ENCODE measurements at regions not wholly inside any gene's neighbourhood (a gene's known extent, or its start where the extent isn't known, plus 50 kb on each side); places are given as distances from the start of the nearest gene placed in this dataset.

- H3K4me1 Mint-ChIP-seq, result no peaks in the 10 kb centered on the region
- H3K4me3 Mint-ChIP-seq, result no peak overlapping the region
- no peak overlapping the region for H3K4me3 ChIP-seq (ENCODE audit: low read length)
- H3K36me3 ChIP-seq (ENCODE audit: control insufficient read depth, insufficient read depth, low read length), result no peaks in the 10 kb centered on the region
- H3K4me1 ChIP-seq (ENCODE audit: control insufficient read depth, insufficient read depth, low read length), result no peaks in the 10 kb centered on the region
- intact Hi-C loops (cut with micrococcal nuclease), result no loop called here
- no peak overlapping the region for H3K27ac Mint-ChIP-seq
- no peak for TF ChIP-seq CTCF (IDR thresholded peaks at IDR 0.05)
- WGBS (ENCODE audit: insufficient coverage), result 95% methylated on average over 2 of the region's 3 CpGs
- no peak overlapping the region for H3K27ac ChIP-seq (ENCODE audit: low read length)
- no peaks in the 10 kb centered on the region for H3K36me3 Mint-ChIP-seq
- DNase-seq (no peak), ATAC-seq (no peak)
- no peaks in the 10 kb centered on the region for H3K27me3 Mint-ChIP-seq (ENCODE audit: low read depth in 2 of 2)
- no peaks in the 10 kb centered on the region for H3K9me3 Mint-ChIP-seq
- H3K27me3 ChIP-seq (ENCODE audit: control insufficient read depth, insufficient read depth, low read length), result no peaks in the 10 kb centered on the region
- H3K9me3 ChIP-seq (ENCODE audit: control insufficient read depth, insufficient read depth, low read length), result no peaks in the 10 kb centered on the region
Observed at GRCh38 chr3:72571052-72571451, 277.2 kb downstream of the SHQ1 start.

GRCh38 chr3:72569754-72570440 is 278.3 kb downstream of the SHQ1 start:
- Histone ChIP-seq H3K4me1 (ENCODE audit: control insufficient read depth, insufficient read depth, low read length) (no peaks in the 10 kb centered on the region), H3K27me3 (ENCODE audit: control insufficient read depth, insufficient read depth, low read length) (no peaks in the 10 kb centered on the region), H3K9me3 (ENCODE audit: control insufficient read depth, insufficient read depth, low read length) (no peaks in the 10 kb centered on the region), H3K27ac (ENCODE audit: low read length) (no peak overlapping the region), H3K4me3 (ENCODE audit: low read length) (no peak overlapping the region), H3K36me3 (ENCODE audit: control insufficient read depth, insufficient read depth, low read length) (no peaks in the 10 kb centered on the region)
- H3K27me3 Mint-ChIP-seq (ENCODE audit: low read depth in 2 of 2), result peaks cover 0 to 3% of the 10 kb centered on the region in 2 donors
- no peaks in the 10 kb centered on the region for H3K9me3 Mint-ChIP-seq
- no peak overlapping the region for H3K4me3 Mint-ChIP-seq
- intact Hi-C loops (cut with micrococcal nuclease), result no loop called here
- no peak for TF ChIP-seq CTCF (IDR thresholded peaks at IDR 0.05)
- no peak overlapping the region for H3K27ac Mint-ChIP-seq
- H3K36me3 Mint-ChIP-seq, result no peaks in the 10 kb centered on the region
- no peak for ATAC-seq
- DNase-seq, result no peak
- 94% methylated on average over 9 of the region's 10 CpGs for WGBS (ENCODE audit: insufficient coverage)
- no peaks in the 10 kb centered on the region for H3K4me1 Mint-ChIP-seq

GRCh38 chr3:72568083-72568482 is 280.2 kb downstream of the SHQ1 start:
- DNase-seq, result no peak
- Histone ChIP-seq H3K4me1 (ENCODE audit: control insufficient read depth, insufficient read depth, low read length) (no peaks in the 10 kb centered on the region), H3K36me3 (ENCODE audit: control insufficient read depth, insufficient read depth, low read length) (no peaks in the 10 kb centered on the region), H3K9me3 (ENCODE audit: control insufficient read depth, insufficient read depth, low read length) (no peaks in the 10 kb centered on the region), H3K27me3 (ENCODE audit: control insufficient read depth, insufficient read depth, low read length) (no peaks in the 10 kb centered on the region), H3K4me3 (ENCODE audit: low read length) (no peak overlapping the region), H3K27ac (ENCODE audit: low read length) (no peak overlapping the region)
- WGBS (ENCODE audit: insufficient coverage), result 95% methylated on average over 11 of the region's 11 CpGs
- no peaks in the 10 kb centered on the region for H3K36me3 Mint-ChIP-seq
- no peak overlapping the region for H3K4me3 Mint-ChIP-seq
- intact Hi-C loops (cut with micrococcal nuclease), result no loop called here
- no peaks in the 10 kb centered on the region for H3K4me1 Mint-ChIP-seq
- no peak overlapping the region for H3K27ac Mint-ChIP-seq
- ATAC-seq, result no peak
- TF ChIP-seq CTCF (IDR thresholded peaks at IDR 0.05), result no peak
- H3K9me3 Mint-ChIP-seq, result no peaks in the 10 kb centered on the region
- peaks cover 0 to 3% of the 10 kb centered on the region in 2 donors for H3K27me3 Mint-ChIP-seq (ENCODE audit: low read depth in 2 of 2)

- ATAC-seq (no peak), DNase-seq (no peak)
- Mint-ChIP-seq H3K9me3 (no peaks in the 10 kb centered on the region), H3K4me1 (no peaks in the 10 kb centered on the region), H3K4me3 (no peak overlapping the region), H3K27ac (no peak overlapping the region), H3K27me3 (ENCODE audit: low read depth in 2 of 2) (peaks cover 0 to 3% of the 10 kb centered on the region in 2 donors), H3K36me3 (no peaks in the 10 kb centered on the region)
- Histone ChIP-seq H3K9me3 (ENCODE audit: control insufficient read depth, insufficient read depth, low read length) (no peaks in the 10 kb centered on the region), H3K4me1 (ENCODE audit: control insufficient read depth, insufficient read depth, low read length) (no peaks in the 10 kb centered on the region), H3K27ac (ENCODE audit: low read length) (no peak overlapping the region), H3K36me3 (ENCODE audit: control insufficient read depth, insufficient read depth, low read length) (no peaks in the 10 kb centered on the region), H3K27me3 (ENCODE audit: control insufficient read depth, insufficient read depth, low read length) (no peaks in the 10 kb centered on the region), H3K4me3 (ENCODE audit: low read length) (no peak overlapping the region)
- no peak for TF ChIP-seq CTCF (IDR thresholded peaks at IDR 0.05)
- WGBS (ENCODE audit: insufficient coverage), result 89% methylated on average over 4 of the region's 4 CpGs
- intact Hi-C loops (cut with micrococcal nuclease), result no loop called here
Observed at GRCh38 chr3:72567474-72567873, 280.8 kb downstream of the SHQ1 start.
